ENCODE measurements at regions not wholly inside any gene's neighbourhood (a gene's known extent, or its start where the extent isn't known, plus 50 kb on each side); places are given as distances from the start of the nearest gene placed in this dataset.

DNA sequence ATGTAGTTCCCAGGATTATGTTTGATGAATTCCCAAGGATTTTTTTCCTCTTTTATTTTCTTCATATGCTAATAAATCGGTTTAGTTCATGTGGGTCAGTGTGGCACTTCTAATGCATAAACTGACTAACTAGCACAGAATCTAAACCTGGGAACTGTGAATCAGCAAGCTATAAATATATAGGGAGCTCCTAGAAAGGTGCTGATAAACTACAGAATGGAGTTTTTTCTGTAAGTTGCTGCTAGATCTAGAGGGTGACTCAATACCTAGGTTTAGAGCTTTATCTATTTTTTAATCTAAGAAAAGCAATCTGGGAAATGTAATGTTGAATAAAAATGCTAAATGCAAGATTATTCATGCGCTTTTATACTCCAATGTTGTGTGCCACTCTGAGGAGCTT is 118.8 kb upstream of the PTCHD4 start:
- TF ChIP-seq SUZ12 (IDR thresholded peaks at IDR 0.05; ENCODE audit: extremely low read depth, insufficient read depth, insufficient read length): no peak
- no peak for TF ChIP-seq ZNF274 (IDR thresholded peaks at IDR 0.05; ENCODE audit: low read depth, low read length)

All from NT2/D1 (cell line).